ENCODE measurements at regions not wholly inside any gene's neighbourhood (a gene's known extent, or its start where the extent isn't known, plus 50 kb on each side); places are given as distances from the start of the nearest gene placed in this dataset.

- no peak overlapping the region for H3K9ac ChIP-seq (ENCODE audit: low read length)
- H3K4me2 ChIP-seq (ENCODE audit: low read depth, low read length, poor library complexity, severe bottlenecking), result no peak overlapping the region
- no peaks in the 10 kb centered on the region for H3K79me2 ChIP-seq (ENCODE audit: insufficient read depth, low read length)
- no peak overlapping the region for H3K4me3 ChIP-seq (ENCODE audit: insufficient read depth, low read length, poor library complexity, severe bottlenecking)
- H3K36me3 ChIP-seq (ENCODE audit: low read length), result no peaks in the 10 kb centered on the region
- H3K27ac ChIP-seq (ENCODE audit: low read depth, low read length), result no peak overlapping the region
- no peaks in the 10 kb centered on the region for H3F3A ChIP-seq (ENCODE audit: insufficient read depth)
- no peak overlapping the region for H2AFZ ChIP-seq (ENCODE audit: low read depth, low read length, severe bottlenecking)
- no peaks in the 10 kb centered on the region for H3K9me2 ChIP-seq (replicated peaks; ENCODE audit: insufficient read depth, low read length)
- no peaks in the 10 kb centered on the region for H3K9me3 ChIP-seq (ENCODE audit: insufficient read depth, low read length)
- TF ChIP-seq CTCF (IDR thresholded peaks at IDR 0.05; ENCODE audit: insufficient read depth, low read length, poor library complexity, severe bottlenecking) (peak; percentile 39), EZH2phosphoT487 (conservative IDR thresholded peaks at IDR 0.05; ENCODE audit: low read length) (no peak)
- no peaks in the 10 kb centered on the region for H4K20me1 ChIP-seq (ENCODE audit: low read depth, low read length)
- H3K27me3 ChIP-seq (ENCODE audit: low read length), result no peaks in the 10 kb centered on the region
These were observed 460.3 kb downstream of the ZIC3 start for GRCh38 chrX:138026211-138026610.

GRCh38 chrX:138031715-138032114 is 465.8 kb downstream of the ZIC3 start:
- Histone ChIP-seq H3K27me3 (ENCODE audit: low read length) (no peaks in the 10 kb centered on the region), H3K27ac (ENCODE audit: low read depth, low read length) (no peak overlapping the region)

GRCh38 chrX:138034136-138034535 is 468.2 kb downstream of the ZIC3 start:
- no peak for TF ChIP-seq EZH2phosphoT487 (conservative IDR thresholded peaks at IDR 0.05; ENCODE audit: low read length)
- no peak for TF ChIP-seq CTCF (IDR thresholded peaks at IDR 0.05; ENCODE audit: insufficient read depth, low read length, poor library complexity, severe bottlenecking)
- Histone ChIP-seq H3K4me2 (ENCODE audit: low read depth, low read length, poor library complexity, severe bottlenecking) (no peak overlapping the region), H3K9me3 (ENCODE audit: insufficient read depth, low read length) (no peaks in the 10 kb centered on the region), H2AFZ (ENCODE audit: low read depth, low read length, severe bottlenecking) (no peak overlapping the region), H3K9ac (ENCODE audit: low read length) (no peak overlapping the region), H3K9me2 (replicated peaks; ENCODE audit: insufficient read depth, low read length) (no peaks in the 10 kb centered on the region), H3K27me3 (ENCODE audit: low read length) (no peaks in the 10 kb centered on the region), H3K79me2 (ENCODE audit: insufficient read depth, low read length) (no peaks in the 10 kb centered on the region), H3K27ac (ENCODE audit: low read depth, low read length) (no peak overlapping the region), H3K4me3 (ENCODE audit: insufficient read depth, low read length, poor library complexity, severe bottlenecking) (no peak overlapping the region), H4K20me1 (ENCODE audit: low read depth, low read length) (no peaks in the 10 kb centered on the region), H3K36me3 (ENCODE audit: low read length) (no peaks in the 10 kb centered on the region), H3F3A (ENCODE audit: insufficient read depth) (no peaks in the 10 kb centered on the region)

More at GRCh38 chrX:138031715-138032114, 465.8 kb downstream of the ZIC3 start:
- H4K20me1 ChIP-seq (ENCODE audit: low read depth, low read length), result no peaks in the 10 kb centered on the region
- no peaks in the 10 kb centered on the region for H3K9me2 ChIP-seq (replicated peaks; ENCODE audit: insufficient read depth, low read length)
- no peak overlapping the region for H3K4me2 ChIP-seq (ENCODE audit: low read depth, low read length, poor library complexity, severe bottlenecking)
- H3K9me3 ChIP-seq (ENCODE audit: insufficient read depth, low read length), result no peaks in the 10 kb centered on the region
- no peaks in the 10 kb centered on the region for H3K36me3 ChIP-seq (ENCODE audit: low read length)
- no peaks in the 10 kb centered on the region for H3F3A ChIP-seq (ENCODE audit: insufficient read depth)
- TF ChIP-seq CTCF (IDR thresholded peaks at IDR 0.05; ENCODE audit: insufficient read depth, low read length, poor library complexity, severe bottlenecking) (no peak), EZH2phosphoT487 (conservative IDR thresholded peaks at IDR 0.05; ENCODE audit: low read length) (no peak)
- no peak overlapping the region for H2AFZ ChIP-seq (ENCODE audit: low read depth, low read length, severe bottlenecking)
- no peak overlapping the region for H3K9ac ChIP-seq (ENCODE audit: low read length)
- H3K79me2 ChIP-seq (ENCODE audit: insufficient read depth, low read length), result no peaks in the 10 kb centered on the region
- no peak overlapping the region for H3K4me3 ChIP-seq (ENCODE audit: insufficient read depth, low read length, poor library complexity, severe bottlenecking)
